Esophagus squamous epithelium (tissue), 4 donors: ENCODE measurements at regions not wholly inside any gene's neighbourhood (a gene's known extent, or its start where the extent isn't known, plus 50 kb on each side); places are given as distances from the start of the nearest gene placed in this dataset.

ENCODE experiments used
- POLR2A ChIP-seq, 4 donors: fragments of 450-650 bp; IDR thresholded peaks; one replicate each; pipeline ENCODE4 v1.6.1; 2017; ENCODE audit warnings: antibody characterized with exemption in 4 of 4, mild to moderate bottlenecking in 4 of 4, moderate library complexity in 3 of 4
- TF ChIP-seq, protein P1 (sequence below), 6 experiments: fragments of 450-650 bp in 4 of 6; fragments of 200-600 bp in 2 of 6; sonication (generic) in 2 of 6; IDR thresholded peaks; one replicate each; pipeline ENCODE4 v1.5.1; 2016 to 2019; ENCODE audit warnings: antibody characterized with exemption in 6 of 6, mild to moderate bottlenecking in 4 of 6, moderate library complexity in 4 of 6

GRCh38 chr1:234713859-234714258, 103.9 kb upstream of the IRF2BP2 start:
- TF ChIP-seq, protein P1, sequence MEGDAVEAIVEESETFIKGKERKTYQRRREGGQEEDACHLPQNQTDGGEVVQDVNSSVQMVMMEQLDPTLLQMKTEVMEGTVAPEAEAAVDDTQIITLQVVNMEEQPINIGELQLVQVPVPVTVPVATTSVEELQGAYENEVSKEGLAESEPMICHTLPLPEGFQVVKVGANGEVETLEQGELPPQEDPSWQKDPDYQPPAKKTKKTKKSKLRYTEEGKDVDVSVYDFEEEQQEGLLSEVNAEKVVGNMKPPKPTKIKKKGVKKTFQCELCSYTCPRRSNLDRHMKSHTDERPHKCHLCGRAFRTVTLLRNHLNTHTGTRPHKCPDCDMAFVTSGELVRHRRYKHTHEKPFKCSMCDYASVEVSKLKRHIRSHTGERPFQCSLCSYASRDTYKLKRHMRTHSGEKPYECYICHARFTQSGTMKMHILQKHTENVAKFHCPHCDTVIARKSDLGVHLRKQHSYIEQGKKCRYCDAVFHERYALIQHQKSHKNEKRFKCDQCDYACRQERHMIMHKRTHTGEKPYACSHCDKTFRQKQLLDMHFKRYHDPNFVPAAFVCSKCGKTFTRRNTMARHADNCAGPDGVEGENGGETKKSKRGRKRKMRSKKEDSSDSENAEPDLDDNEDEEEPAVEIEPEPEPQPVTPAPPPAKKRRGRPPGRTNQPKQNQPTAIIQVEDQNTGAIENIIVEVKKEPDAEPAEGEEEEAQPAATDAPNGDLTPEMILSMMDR (IDR thresholded peaks at IDR 0.05), result no peak
- no peak for TF ChIP-seq POLR2A (IDR thresholded peaks at IDR 0.05)
